SKM-1 (cell line): ENCODE measurements at regions not wholly inside any gene's neighbourhood (a gene's known extent, or its start where the extent isn't known, plus 50 kb on each side); places are given as distances from the start of the nearest gene placed in this dataset.
"Not testable (repeated sequence)": the region's sequence is repeated elsewhere in the genome, so short reads cannot be mapped to it uniquely, and the experiment has no call there.

Experiments
- DNase-seq: peaks from one replicate; lab custom pipeline; 2025; ENCODE audit not compliant: unreplicated experiment; lab: John Stamatoyannopoulos, UW

DNA sequence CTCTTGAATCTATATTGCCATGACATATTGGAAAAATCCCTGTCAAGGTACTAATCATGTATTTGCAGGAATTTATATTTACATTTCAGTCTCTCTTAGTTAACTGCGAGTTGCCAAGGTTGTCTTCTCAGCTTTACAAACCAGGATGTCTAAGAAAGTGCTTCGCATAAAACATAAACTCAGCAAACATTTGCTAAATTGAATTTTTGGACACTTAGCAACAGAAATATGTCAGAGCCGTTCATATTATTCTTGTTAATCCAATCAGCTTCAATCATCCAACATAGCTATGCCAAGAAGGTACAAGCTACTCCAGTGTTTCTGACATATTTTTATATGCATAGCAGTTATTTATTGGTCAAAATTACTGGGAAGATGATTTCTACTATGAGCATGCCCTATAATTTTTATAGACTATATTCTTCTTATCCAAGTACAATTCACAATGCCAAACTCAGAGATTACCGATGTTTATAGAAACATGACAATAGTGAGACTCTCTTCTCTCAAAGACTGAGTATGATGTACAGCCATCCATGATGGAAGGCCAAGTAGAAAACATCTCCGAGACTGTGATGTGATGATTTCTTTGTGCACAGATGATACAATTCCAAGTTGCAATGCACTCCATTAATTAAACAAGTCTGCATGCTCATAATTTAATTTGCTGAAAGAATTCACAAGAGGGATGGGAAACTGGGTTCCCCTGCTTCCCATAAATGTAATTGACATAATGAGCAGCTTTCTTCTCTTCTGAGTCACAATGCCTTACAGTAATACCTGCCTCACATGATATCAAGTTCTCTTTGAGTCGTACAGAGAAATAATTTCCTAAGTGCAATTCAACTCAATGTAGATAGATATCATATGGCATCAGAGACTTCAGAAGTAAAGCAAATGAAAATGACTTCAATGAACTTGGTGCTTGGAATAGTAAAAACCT is 776.3 kb downstream of the EFNB2 start:
- DNase-seq = no peak

DNA sequence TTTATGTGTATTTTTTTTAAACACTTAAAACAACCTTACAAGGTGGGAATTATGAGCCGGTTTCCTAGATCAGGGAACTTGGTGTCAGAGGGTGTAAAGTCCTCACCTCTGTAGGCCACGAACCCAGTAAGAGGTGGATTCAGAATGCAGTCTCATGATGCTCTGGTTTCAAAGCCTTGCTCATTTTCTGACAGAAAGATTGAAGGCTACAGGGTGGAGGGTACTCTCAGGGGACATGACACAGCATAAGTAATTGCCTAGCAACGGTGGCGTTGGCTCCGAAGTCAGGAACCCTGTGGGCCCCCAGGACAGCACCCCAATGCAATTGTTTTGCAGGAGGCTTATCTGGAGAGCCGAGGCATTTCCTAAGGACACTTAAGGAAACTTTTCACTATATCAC is 794.7 kb downstream of the EFNB2 start:
- no peak for DNase-seq

DNA sequence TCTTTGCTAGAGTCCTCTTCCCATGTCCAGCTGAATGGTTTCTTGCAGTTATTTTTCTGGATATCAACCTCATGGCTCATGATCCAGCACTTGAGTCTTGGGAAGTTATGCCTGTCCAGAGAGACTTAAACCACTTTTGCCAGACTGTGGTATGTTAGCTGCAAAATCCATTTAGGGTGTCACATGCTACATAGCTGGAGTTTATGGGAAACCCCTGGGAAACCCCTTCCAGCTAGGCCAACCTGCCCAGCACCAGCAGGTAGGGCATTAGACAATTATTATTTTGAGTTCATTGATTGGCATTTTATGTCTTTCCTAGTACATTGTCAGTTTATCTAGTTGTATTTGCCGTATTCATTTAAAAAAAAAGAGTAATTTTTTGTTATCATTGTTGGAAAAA is 797.8 kb downstream of the EFNB2 start:
- DNase-seq = no peak

DNA sequence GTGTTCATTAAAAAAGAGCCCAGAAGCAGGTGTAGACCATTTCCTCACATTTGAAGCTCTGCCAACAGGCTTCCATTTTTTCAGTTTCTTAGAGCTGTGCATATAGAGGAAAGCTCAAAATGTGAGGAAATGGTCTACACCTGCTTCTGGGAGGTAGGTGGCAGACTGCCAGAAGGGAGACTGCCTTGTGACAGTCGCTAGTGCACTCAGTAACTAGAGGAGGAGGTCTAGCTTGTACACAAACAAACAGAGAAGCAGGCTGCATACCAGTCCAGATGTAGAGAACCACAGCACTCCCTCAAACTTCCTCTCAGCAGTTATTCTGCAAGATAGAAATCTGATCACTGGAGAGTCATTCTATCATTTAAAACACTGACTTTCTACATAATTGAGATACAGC is 800.2 kb downstream of the EFNB2 start:
- DNase-seq = no peak

DNA sequence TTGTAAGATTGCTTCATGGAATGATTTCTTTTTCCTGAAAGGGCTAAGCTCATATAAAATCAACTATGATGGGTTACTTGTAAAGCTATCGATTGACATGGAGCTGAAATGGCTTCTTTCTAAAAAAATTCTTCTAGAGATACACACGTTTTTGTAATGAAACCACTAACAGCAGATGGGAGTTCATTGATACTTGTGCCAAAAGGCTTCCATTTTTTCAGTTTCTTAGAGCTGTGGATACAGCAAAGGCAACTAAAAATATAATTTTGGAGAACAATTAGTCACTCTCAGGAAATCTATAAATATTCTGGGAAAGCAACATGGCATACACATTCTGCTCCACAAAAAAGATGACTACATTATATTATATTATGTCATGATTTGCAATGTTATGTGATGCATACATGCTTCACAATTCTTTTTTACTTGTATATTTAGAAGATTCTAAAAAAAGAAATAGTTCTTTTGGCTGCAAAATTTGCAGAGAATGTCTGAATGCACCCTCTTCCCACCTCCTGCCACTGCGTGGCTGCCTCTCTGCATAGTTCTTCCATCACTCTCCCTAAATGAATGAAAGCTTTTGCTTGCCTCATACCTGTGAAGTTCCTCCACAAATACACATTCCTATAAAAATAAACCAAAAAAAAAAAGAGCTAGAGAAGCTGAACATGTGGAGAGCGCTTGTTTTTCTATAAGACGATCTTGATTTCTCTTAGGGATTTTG is 802.5 kb downstream of the EFNB2 start:
- no peak for DNase-seq

DNA sequence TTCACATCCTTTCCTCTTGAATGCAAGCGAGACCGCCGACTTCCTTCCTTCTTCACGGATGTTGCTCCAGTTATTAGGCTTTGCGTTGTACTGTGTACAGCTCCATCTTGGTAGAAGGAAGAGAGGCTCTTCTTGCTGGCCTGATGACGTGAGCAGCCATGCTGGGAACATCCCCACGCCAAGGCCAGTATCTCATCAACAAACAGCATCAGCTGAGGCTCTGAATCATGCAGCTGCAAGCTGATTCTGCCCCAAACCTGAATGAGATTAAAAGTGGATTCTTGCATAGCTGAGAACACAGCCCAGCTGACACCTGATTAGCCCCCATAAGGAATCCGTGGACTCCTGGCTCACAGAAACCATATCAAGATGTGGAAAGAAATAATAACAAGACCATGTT is 809.6 kb downstream of the EFNB2 start:
- DNase-seq = no peak

DNA sequence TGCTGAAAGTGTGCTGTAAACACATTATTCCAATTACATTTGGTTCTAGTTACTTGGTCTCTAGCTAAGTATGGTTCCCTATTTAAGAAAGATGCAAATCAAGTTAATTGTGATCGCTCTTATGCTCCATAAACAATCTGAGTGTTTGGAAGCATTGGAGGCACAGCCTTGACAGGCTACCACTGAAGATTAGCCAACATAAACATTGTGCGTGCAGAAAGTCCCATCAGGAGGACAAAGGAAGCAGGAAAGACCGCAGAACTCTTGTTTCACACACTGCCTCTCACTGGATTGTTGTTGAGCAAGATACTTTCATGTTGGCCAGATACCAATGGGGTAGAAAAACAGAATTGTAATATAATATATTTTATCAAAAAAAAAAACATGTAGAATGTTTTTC is 814.4 kb downstream of the EFNB2 start:
- no peak for DNase-seq

DNA sequence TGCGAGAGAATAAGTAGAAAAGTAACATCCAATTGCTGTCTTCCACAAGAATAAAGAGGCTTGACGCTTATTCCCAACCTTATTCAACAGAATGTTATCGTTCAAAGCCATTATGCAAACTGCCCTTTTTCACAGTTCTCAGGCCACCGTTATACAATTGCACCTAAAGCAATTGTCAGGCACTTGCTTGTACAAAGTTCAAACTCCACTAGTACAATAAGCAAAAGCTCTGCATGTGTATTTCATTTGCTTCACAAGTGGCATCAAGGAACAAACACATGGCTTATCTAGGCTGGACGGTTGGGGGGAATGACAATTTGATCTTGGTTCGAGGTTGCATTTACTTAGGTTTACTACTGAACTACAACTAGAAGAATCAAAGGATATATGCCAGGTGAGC is 815.6 kb downstream of the EFNB2 start:
- no peak for DNase-seq

DNA sequence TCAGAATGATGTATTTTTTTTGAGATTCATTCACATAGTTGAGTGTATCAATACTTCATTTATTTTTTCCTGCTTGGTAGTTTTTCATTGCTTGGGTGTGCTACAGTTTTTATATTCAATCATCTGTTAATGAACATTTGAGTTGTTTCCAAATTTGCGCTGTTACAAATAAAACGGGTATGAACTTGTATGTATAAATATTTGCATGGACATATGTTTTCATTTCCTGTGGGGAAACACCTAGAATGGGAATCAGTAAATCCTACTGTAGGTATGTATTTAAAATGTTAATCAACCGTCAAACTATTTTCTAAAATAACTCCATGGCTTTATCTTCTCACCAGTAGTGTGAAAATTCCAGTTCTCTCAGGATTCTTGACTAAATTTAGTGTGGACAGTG is 826.3 kb downstream of the EFNB2 start:
- no peak for DNase-seq

DNA sequence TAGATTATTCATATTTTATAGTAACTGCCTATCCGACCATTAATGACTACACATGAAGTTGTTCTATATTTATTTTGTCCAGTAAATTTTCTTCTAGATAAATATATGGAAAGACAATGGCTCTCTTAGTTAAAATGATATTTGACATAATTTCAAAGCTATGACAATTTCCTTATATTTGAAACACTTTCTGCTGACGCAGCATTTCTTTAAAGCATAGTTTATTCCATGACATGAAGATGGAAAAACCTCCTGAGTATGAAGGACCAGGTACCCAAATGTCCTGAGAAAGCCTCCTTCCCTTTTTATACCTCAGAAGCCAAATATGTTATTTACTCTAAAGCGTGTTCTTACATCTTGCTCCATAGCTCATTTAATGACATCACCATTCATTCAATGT is 831.6 kb downstream of the EFNB2 start:
- DNase-seq = no peak

DNA sequence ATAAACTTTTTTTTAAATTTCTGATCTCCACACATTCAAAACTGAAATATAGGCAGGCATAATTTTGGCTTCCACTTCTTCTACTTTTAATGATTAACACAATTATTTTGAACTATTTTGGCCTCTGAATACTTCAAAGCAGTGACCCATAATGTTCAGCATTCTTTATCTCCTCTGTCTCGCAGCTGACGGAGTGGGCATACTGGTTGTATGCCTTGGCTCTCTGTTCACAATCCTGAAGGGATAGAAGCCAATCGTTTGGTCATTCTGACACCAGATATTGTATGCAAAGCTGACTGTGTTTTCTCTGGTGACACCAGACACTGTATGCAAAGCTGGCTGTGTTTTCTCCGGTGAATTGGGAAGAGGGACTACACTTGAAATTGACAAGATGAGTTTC is 833.0 kb downstream of the EFNB2 start:
- no peak for DNase-seq

DNA sequence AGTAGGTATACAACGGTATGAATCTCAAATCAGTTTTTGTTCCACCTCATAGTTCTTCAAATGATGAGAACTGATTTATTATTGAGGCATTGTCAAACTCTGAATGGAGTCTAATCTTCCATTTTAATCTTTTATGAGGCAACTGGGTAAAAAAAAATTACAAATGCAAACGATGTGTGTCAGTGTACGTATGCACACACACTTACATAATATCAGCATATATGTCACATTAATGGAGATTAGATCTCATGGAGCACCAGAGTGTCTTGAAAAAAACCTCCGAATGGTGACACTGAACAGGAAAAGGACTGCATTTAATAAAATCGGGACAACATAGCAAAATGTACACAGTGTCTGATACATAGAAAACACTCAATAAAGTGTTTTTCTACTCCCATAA is 842.7 kb downstream of the EFNB2 start:
- DNase-seq = no peak

DNA sequence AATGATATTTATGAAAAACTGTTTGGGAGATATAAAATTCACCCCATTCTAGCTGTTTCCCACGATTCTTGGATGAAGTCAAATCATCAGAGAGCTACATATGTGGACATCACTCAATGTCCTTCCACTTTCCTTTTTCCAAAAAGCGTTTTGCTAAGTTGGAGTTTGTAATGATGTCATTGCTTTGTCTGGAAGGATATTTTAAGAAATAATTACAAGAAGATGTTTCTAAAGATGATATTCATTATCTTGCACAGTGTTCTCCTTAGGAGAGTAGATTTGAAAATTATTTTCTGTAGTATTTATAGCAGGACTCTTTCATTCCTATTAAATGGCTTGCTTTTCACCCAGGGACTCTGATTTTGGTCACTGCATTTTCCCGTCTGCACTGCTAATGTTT is 851.2 kb downstream of the EFNB2 start:
- no peak for DNase-seq

DNA sequence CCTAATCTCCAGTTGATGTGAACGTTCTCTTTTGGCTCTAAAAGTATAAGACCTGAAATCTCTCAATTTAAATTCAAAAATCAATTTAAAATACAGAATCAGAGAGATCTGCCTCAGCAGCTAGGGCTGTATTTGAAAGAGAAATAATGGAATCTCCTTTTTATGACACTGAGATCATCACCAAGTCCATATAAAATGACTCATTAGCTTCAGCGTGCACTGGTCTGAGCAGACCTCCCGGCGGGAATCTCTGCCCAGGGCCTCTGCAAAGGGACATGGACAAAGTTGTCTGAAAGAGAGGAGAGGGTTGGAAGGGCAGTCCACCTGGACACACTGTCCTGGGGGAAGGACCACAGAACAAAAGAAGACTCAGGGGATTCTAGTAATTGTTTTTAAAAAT is 855.6 kb downstream of the EFNB2 start:
- DNase-seq = no peak

DNA sequence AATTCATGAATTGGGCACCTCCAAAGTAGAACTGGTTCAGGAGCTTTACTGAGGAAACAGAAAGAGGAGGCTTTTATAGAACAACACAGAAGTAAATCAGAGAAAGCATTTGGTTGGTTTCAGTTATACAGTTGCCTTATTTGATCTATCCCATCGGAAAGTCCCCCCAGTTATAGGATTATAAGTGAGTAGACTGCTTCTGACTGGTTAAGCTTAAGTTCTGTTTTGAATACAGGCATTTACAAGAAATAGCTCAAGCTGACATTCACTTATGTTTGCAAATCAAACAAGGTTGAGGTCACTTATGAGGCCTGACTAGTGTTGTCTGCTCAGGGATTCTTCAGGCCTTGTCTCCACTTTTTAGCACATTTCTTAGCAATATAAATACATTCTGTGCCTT is 857.4 kb downstream of the EFNB2 start:
- no peak for DNase-seq

DNA sequence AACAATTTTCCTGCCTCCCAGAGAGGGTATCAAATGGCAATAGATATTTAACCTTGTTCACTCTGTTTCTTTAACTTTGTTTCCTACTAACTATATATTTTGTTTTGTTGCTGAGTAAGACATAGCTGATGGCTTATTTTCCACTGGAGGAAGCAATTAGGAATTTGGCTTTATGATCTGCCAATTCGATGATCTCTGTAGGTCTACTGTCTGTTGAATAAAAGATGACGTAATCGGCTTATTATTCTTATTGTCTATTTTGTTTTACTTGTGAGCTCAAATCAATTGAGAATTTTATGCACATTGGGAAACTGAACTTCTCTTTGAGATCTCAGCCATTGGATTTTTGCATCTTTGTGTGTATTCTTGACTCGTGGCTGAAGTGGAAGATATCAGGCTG is 862.6 kb downstream of the EFNB2 start:
- DNase-seq = no peak

DNA sequence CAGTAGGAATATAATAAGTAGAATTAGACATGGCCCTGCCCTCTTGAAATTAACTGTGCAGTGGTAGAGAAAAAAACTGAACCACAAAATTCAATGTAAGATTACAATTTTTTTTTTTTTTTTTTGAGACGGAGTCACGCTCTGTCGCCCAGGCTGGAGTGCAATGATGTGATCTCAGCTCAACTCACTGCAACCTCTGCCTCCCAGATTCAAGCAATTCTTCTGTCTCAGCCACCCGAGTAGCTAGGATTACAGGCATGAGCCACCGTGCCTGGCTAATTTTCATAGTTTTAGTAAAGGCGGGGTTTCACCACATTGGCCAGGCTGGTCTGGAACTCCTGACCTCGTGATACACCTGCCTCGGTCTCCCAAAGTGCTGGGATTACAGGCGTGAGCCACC is 864.3 kb downstream of the EFNB2 start:
- DNase-seq = not testable (repeated sequence)

DNA sequence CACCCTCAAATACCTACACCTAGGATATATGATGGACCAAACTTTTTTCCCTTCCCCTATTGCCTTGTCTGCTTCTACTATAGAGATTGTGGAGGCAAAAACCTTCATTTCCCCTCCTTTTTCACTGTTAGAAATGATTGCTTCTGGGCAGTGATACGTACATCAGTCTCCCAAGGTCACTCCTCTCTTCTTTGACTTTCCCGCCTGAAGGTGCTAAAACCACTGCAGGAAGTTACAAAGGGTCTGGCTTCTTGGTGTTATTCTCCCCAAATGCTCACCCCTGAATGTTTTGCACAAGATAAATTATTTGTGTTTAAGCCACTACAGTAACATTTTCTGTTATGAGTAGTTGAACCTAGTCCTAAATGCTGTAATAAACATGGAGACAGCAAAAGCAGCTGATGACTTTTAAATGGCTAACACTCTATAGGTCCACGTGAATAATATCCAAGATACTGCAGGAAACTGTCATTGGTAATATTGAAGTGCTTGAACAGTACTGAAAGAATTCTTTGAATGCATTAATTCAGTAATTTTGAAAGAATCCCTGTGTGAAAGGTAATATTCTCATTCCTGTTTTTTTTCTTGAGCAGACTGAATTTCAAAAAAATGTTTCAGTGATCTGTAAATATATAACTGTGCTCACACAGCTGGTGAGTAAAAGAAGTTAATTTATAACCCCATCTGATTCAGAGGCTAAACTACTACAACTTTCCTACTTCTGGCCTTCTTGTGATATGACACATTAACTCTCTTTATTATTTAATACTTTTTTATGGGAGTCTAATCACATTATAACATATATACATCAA is 865.1 kb downstream of the EFNB2 start:
- no peak for DNase-seq

DNA sequence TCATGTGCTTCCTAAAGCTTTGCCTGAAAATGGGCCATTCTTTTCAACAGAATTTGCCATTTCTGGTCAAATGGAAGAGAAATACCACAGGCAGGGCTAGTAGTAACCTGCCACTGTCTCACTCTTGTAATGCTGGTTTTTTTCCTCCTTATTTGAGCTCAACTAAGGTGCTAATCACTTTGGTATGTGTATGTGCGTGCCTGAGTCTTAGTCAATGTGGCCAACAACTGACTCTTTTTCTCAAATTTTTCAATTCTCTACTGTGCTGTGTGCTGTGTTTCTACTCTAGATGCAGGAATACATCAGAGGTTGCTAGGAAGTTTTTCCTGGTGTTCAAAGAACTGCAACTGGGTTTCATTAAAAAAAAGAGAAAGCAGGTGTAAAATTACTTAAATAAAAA is 870.2 kb downstream of the EFNB2 start:
- no peak for DNase-seq

DNA sequence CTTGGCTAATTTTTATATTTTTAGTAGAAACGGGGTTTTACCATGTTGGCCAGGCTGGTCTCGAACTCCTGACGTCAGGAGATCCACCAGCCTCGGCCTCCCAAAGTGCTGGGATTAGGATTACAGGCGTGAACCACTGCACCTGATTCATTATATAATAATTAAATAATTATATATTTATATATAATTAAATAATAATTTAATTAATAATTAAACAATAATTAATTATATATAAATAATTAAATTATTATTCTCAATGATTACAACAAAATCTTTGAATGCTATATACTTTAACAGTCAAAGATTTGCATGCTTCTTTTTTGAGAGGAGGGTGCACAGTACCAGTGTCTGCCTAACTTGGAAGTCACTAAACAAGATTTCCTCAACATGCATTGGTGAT is 872.3 kb downstream of the EFNB2 start:
- DNase-seq = no peak

DNA sequence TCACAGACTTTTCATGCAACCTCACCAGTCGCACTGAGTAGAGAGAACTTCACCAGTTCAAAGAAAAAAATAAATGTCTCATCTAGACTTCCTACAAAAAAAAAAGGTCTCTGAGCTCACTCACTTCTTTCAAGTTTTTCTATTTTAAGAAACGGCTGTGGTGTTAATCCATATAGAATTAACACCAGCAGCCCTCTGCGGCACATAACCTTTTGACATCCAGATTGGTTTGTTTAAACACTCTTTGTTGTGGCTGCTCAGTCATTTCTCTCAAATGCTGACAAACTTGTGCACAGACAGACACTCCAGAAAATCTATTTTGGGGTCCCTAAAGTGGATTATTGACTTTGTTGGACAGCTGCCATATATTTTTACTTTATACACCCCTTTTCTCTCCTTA is 874.9 kb downstream of the EFNB2 start:
- DNase-seq = no peak

DNA sequence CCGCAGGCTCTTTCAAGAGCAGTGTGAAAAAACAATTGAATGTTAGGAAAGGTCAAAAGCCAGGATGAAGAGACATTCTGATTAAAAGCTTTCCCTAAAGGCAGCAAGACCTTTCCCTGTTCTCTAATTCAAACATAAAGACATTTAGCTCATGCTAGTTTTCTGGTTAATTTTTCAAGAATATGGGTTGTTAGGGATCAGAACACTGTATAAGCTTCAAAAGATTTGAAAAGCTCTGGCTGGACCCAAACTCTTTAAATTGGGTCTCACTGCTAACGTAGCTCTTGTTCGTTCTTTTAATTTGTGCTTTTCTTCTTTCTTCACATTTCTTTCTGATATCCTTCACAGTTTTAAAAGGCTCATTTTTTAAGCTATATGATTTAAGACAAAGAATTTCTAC is 877.0 kb downstream of the EFNB2 start:
- no peak for DNase-seq
